IMR-90 (cell line): ENCODE measurements at regions not wholly inside any gene's neighbourhood (a gene's known extent, or its start where the extent isn't known, plus 50 kb on each side); places are given as distances from the start of the nearest gene placed in this dataset.

Experiments used
- ATAC-seq: fragments of 200-7000 bp; cut with Tn5 transposase; 2 replicates; pipeline ENCODE4 v1.9.1; 2020; ENCODE audit warnings: low read depth, mild to moderate bottlenecking, moderate library complexity
- BruUV-seq: library from RNA; stranded (reverse); fragments of 400-500 nt; replicated peaks from 2 replicates; lab custom pipeline; 2021; lab: Mats Ljungman, UMichigan
- CTCF ChIA-PET: fragments of 300-600 bp; formaldehyde crosslinking; extraction: SDS; loops from one replicate; lab custom pipeline; 2021; ENCODE audit warnings: antibody characterized with exemption; lab: Yijun Ruan, JAX
- POLR2A ChIA-PET: fragments of 300-600 bp; sonication (Branson Sonifier 250); formaldehyde crosslinking; loops from one replicate; lab custom pipeline; 2022; ENCODE audit warnings: antibody characterized with exemption; ENCODE audit not compliant: unreplicated experiment; lab: Charles Lee
- DNase-seq: peaks from one replicate; pipeline ENCODE4 v3.0.0; 2013
- H2AFZ ChIP-seq: replicated peaks from 2 replicates; pipeline ENCODE3; 2013; ENCODE audit warnings: low read length, mild to moderate bottlenecking; ENCODE audit not compliant: poor library complexity
- H2AK5ac ChIP-seq: 2 replicates; pipeline ENCODE4 v1.6.1; 2013; ENCODE audit warnings: low read depth, low read length, inconsistent platforms
- H2AK9ac ChIP-seq: replicated peaks from 2 replicates; pipeline ENCODE3; 2013; ENCODE audit warnings: mild to moderate bottlenecking, low read depth, low read length, moderate library complexity; ENCODE audit not compliant: poor library complexity
- H2BK120ac ChIP-seq: 2 replicates; pipeline ENCODE4 v1.6.1; 2013; ENCODE audit warnings: low read depth, low read length, inconsistent platforms
- H2BK15ac ChIP-seq: 3 replicates; pipeline ENCODE4 v1.6.1; 2013; ENCODE audit warnings: low read depth, low read length, inconsistent platforms
- H2BK20ac ChIP-seq: 2 replicates; pipeline ENCODE4 v1.6.1; 2013; ENCODE audit warnings: low read depth, mild to moderate bottlenecking, inconsistent platforms, low read length, moderate library complexity
- H2BK5ac ChIP-seq: 2 replicates; pipeline ENCODE4 v1.6.1; 2013; ENCODE audit warnings: mild to moderate bottlenecking, low read depth, low read length, inconsistent platforms; ENCODE audit not compliant: poor library complexity, severe bottlenecking
- H3K14ac ChIP-seq: replicated peaks from 2 replicates; pipeline ENCODE4 v1.6.1; 2013; ENCODE audit warnings: low read depth, low read length, inconsistent platforms
- H3K18ac ChIP-seq: 2 replicates; pipeline ENCODE4 v1.6.1; 2013; ENCODE audit warnings: low read depth, low read length, control low read depth
- H3K23ac ChIP-seq: 2 replicates; pipeline ENCODE4 v1.6.1; 2013; ENCODE audit warnings: low read depth, low read length, inconsistent platforms
- H3K27ac ChIP-seq: 2 replicates; pipeline ENCODE4 v1.5.1; 2013; ENCODE audit warnings: mild to moderate bottlenecking, control low read depth, low read length; ENCODE audit not compliant: insufficient read depth
- H3K27me3 ChIP-seq: 2 replicates; pipeline ENCODE4 v1.6.1; 2013; ENCODE audit warnings: low read length; ENCODE audit not compliant: control insufficient read depth, insufficient read depth
- H3K36me3 ChIP-seq: 2 replicates; pipeline ENCODE4 v1.6.1; 2013; ENCODE audit warnings: low read length, mixed read lengths; ENCODE audit not compliant: control insufficient read depth, insufficient read depth
- H3K4ac ChIP-seq: 2 replicates; pipeline ENCODE4 v1.6.1; 2013; ENCODE audit warnings: low read depth, low read length, inconsistent platforms
- H3K4me1 ChIP-seq: 2 replicates; pipeline ENCODE4 v1.6.1; 2013; ENCODE audit warnings: low read length, mixed read lengths; ENCODE audit not compliant: control insufficient read depth, insufficient read depth
- H3K4me2 ChIP-seq: 2 replicates; pipeline ENCODE4 v1.6.1; 2013; ENCODE audit warnings: low read depth, mild to moderate bottlenecking, control low read depth, low read length, moderate library complexity
- H3K4me3 ChIP-seq: 2 replicates; pipeline ENCODE4 v1.5.1; 2013; ENCODE audit warnings: low read depth, mild to moderate bottlenecking, control low read depth, low read length, moderate library complexity; ENCODE audit not compliant: insufficient read depth
- H3K56ac ChIP-seq: 2 replicates; pipeline ENCODE4 v1.6.1; 2013; ENCODE audit warnings: low read length, inconsistent platforms; ENCODE audit not compliant: insufficient read depth; ENCODE audit errors: extremely low read depth
- H3K79me1 ChIP-seq, 2 experiments: 2 replicates each; pipeline ENCODE4 v1.6.1; 2013; ENCODE audit warnings: low read length in 2 of 2, inconsistent platforms in 1 of 2, low read depth in 1 of 2
- H3K9ac ChIP-seq: 2 replicates; pipeline ENCODE4 v1.6.1; 2013; ENCODE audit warnings: low read depth, low read length, control low read depth
- H3K9me1 ChIP-seq: 2 replicates; pipeline ENCODE4 v1.6.1; 2013; ENCODE audit warnings: low read length, inconsistent platforms; ENCODE audit not compliant: insufficient read depth
- H3K9me3 ChIP-seq: 2 replicates; pipeline ENCODE4 v1.6.1; 2013; ENCODE audit warnings: low read length; ENCODE audit not compliant: control insufficient read depth, insufficient read depth
- H4K20me1 ChIP-seq: 2 replicates; pipeline ENCODE4 v1.6.1; 2013; ENCODE audit warnings: low read length, inconsistent platforms; ENCODE audit not compliant: insufficient read depth
- H4K5ac ChIP-seq: 2 replicates; pipeline ENCODE4 v1.6.1; 2013; ENCODE audit warnings: mild to moderate bottlenecking, low read depth, low read length, control low read depth
- H4K8ac ChIP-seq, 2 experiments: 2 replicates each; pipeline ENCODE4 v1.6.1; 2013; ENCODE audit warnings: low read depth in 2 of 2, low read length in 2 of 2, control low read depth in 1 of 2, inconsistent platforms in 1 of 2
- H4K91ac ChIP-seq: 2 replicates; pipeline ENCODE4 v1.6.1; 2013; ENCODE audit warnings: low read depth, low read length, inconsistent platforms; ENCODE audit not compliant: insufficient read depth
- CEBPB ChIP-seq: IDR thresholded peaks from 2 replicates; pipeline ENCODE4 v1.6.1; 2012; ENCODE audit warnings: low read depth, low read length, improper control_type of control experiment
- CHD1 ChIP-seq: IDR thresholded peaks from 2 replicates; pipeline ENCODE4 v1.6.1; 2012; ENCODE audit warnings: low read depth, low read length, improper control_type of control experiment
- ELK1 ChIP-seq: fragments of 150-350 bp; IDR thresholded peaks from 2 replicates; pipeline ENCODE4 v1.6.1; 2016; ENCODE audit warnings: low read depth, mild to moderate bottlenecking, low read length, moderate library complexity, borderline replicate concordance
- FOS ChIP-seq: fragments of 150-350 bp; IDR thresholded peaks from 2 replicates; pipeline ENCODE4 v1.6.1; 2016; ENCODE audit warnings: low read depth, low read length
- NFE2L2 ChIP-seq: fragments of 150-350 bp; IDR thresholded peaks from 2 replicates; pipeline ENCODE4 v1.6.1; 2016; ENCODE audit warnings: low read depth, mild to moderate bottlenecking, low read length
- RCOR1 ChIP-seq: IDR thresholded peaks from 2 replicates; pipeline ENCODE4 v1.6.1; 2012; ENCODE audit warnings: mild to moderate bottlenecking, low read length, improper control_type of control experiment; ENCODE audit not compliant: insufficient replicate concordance
- dilution Hi-C: fragments of 300-500 bp; cut with HindIII; formaldehyde crosslinking; loops from one replicate; pipeline ENCODE4 v1.14.3; 2018; ENCODE audit warnings: low sequenced_read_pairs; ENCODE audit not compliant: unreplicated experiment
- in situ Hi-C: fragments of 300-500 bp; cut with MboI; formaldehyde crosslinking; loops from 3 replicates; pipeline ENCODE4 v1.14.3; 2019; ENCODE audit warnings: low sequenced_read_pairs, inconsistent platforms, mixed read lengths
- intact Hi-C: fragments of 100-400 bp; cut with micrococcal nuclease; formaldehyde crosslinking; loops from 2 replicates; pipeline ENCODE4 v1.10.0; 2022

- Histone ChIP-seq H2BK120ac (no peak overlapping the region), H3K9me3 (no peaks in the 10 kb centered on the region), H3K27ac (no peak overlapping the region), H3K27me3 (no peaks in the 10 kb centered on the region), H3K36me3 (no peaks in the 10 kb centered on the region), H2AK5ac (no peak overlapping the region), H2BK20ac (no peak overlapping the region), H3K23ac (no peak overlapping the region), H2BK5ac (no peak overlapping the region), H4K91ac (no peak overlapping the region), H3K56ac (no peak overlapping the region), H3K4me3 (no peak overlapping the region), H4K20me1 (no peaks in the 10 kb centered on the region), H3K9ac (no peak overlapping the region), H2AFZ (no peak overlapping the region), H3K14ac (no peak overlapping the region), H3K4ac (no peak overlapping the region), H4K8ac (no peak overlapping the region), H3K79me1 (no peaks in the 10 kb centered on the region), H3K4me2 (no peak overlapping the region), H4K5ac (no peak overlapping the region), H3K4me1 (no peaks in the 10 kb centered on the region), H3K9me1 (no peaks in the 10 kb centered on the region), H3K18ac (no peak overlapping the region), H2AK9ac (no peak overlapping the region), H2BK15ac (no peak overlapping the region)
- dilution Hi-C loops (no loop called here), intact Hi-C loops (no loop called here), in situ Hi-C loops (no loop called here)
- CTCF ChIA-PET = no interaction called here
- POLR2A ChIA-PET = no interaction called here
- ATAC-seq = no peak
- TF ChIP-seq NFE2L2 (no peak), CEBPB (no peak), FOS (no peak), CHD1 (no peak), ELK1 (no peak), RCOR1 (no peak)
- no peak for DNase-seq
- BruUV-seq = no TSS peak
Measured at GRCh38 chr5:67393211-67393610, 196.6 kb upstream of the CD180 start.
